Testis (tissue), 2 donors: ENCODE measurements at regions not wholly inside any gene's neighbourhood (a gene's known extent, or its start where the extent isn't known, plus 50 kb on each side); places are given as distances from the start of the nearest gene placed in this dataset.

ENCODE experiments used
- CTCF ChIP-seq, 3 experiments: fragments of 450-650 bp in 2 of 3; fragments of 200-600 bp in 1 of 3; sonication (generic) in 1 of 3; IDR thresholded peaks; one replicate each; pipeline ENCODE4 v1.5.1; 2016 to 2019; ENCODE audit warnings: antibody characterized with exemption in 3 of 3, mild to moderate bottlenecking in 2 of 3, moderate library complexity in 1 of 3
- POLR2A ChIP-seq: fragments of 450-650 bp; IDR thresholded peaks from one replicate; pipeline ENCODE4 v1.6.1; 2017; ENCODE audit warnings: antibody characterized with exemption, mild to moderate bottlenecking, moderate library complexity

- TF ChIP-seq CTCF (IDR thresholded peaks at IDR 0.05) (no peak), POLR2A (no peak)
Measured at GRCh38 chr5:2909035-2909434, 157.6 kb upstream of the IRX2 start.
